Superior temporal gyrus (tissue), 1 donor: ENCODE measurements at regions not wholly inside any gene's neighbourhood (a gene's known extent, or its start where the extent isn't known, plus 50 kb on each side); places are given as distances from the start of the nearest gene placed in this dataset.
"Not testable (repeated sequence)": the region's sequence is repeated elsewhere in the genome, so short reads cannot be mapped to it uniquely, and the experiment has no call there.

Source experiments
- DNase-seq: peaks from one replicate; pipeline ENCODE4 v3.0.0-alpha.2; 2016; ENCODE audit errors: extremely low spot score

DNA sequence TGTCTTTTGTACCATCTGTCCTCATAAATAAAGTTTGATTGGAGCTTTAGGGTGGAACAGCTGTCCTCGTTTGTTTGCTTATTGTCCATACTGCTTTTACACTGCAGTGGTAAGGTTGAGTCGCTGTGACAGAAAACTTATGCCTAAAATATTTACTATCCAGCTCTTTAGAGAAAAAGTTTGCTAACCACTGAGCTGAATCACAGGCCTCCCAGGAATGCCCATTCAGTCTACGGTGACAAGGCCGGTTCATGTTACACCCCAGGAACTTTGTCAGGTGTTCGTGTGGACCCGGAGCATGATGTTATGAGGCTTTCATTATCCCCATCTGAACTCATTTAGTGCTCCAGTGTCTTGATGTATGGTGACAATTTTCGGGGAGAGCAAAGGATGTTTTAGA is 401.1 kb downstream of the SAMD5 start:
- DNase-seq, result no peak

DNA sequence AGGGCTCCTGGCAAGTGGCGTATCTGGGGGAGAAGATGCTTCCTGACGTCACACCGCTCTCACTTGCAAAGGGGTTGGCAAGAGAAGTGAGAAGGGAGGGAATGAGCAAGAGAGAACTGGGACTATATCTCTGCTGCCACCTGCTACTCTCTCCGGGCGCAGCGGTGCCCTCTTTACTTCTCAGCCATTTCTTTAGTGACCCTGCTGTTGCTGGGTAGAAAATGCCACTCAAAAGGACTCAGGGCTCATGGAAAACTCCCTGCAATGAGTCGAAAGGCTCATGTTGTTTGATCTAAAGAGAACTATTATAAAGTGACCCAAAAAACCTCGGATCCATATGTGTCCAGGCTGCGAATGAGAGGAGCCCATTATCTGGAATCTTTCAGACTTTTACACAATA is 401.8 kb downstream of the SAMD5 start:
- no peak for DNase-seq

DNA sequence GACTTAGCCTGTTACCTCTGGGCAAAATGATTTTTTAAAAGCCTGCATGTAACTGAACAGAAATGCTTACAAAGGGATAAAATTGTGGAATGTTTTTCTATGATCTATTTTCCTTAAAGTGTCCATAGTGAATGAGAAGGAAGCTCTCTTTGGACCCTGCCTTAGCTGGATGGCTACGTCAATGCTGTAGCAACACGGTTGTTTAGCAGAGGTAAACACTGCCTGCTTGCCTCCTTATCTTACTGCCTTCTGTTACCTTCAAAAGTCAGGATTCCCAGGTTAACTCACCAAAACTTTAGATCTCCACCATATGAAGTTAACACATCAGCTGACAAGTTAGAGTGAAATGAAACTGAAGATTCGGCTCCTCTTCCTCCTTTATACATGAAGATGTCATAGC is 402.6 kb downstream of the SAMD5 start:
- DNase-seq, result no peak

DNA sequence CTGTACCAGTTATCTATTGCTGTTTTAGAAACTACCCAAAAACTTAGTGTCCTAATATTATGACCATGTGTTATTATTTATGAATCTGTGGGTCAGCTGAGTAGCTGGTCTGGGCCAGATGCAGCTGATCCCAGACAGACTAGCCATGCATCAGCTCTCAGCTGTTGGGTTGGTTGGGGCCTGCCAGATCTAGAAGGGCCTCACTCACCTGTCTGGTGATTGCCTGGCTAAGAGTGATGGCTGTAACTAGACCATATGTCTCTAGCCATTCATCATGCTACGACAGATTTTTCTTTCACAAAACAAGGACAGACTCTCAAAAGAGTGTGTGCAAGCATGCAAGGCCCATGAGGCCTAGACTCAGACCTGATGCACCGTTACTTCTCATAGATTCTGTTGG is 403.2 kb downstream of the SAMD5 start:
- no peak for DNase-seq

DNA sequence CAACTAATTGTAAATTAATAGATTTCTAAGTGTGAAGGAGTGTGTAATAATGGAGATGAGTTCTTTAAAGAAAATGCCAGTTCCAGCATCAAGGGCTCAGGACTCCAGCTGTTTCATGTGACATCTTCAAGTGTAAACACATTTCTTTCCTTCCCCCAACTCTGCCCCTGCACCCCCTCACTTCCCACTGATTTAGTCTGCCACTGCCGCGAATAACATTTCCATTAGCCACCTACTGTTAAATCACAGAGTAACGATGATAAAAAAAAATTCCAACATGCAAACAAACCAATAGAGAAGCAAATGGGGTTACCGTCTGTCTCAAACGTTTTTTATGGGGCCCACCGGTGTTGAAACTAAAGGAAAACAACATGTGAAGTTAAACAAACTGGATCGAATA is 414.3 kb downstream of the SAMD5 start:
- DNase-seq, result no peak

DNA sequence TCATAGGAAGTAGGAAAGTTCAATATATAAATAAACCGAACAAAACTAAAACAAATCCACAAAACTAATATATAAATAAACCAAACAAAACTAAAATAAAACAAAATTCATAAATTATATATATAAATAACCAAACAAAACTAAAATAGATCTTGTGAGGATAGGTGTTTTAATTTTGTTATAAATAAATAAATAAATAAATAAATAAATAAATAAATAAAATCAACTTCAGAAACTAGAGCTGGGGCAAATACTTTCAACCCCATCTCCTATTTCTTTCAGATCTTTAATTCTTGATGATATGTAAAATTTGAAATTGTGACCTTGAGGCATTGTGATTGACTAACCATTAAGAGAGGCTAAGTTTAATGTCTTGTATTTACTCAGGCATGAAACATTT is 416.1 kb downstream of the SAMD5 start:
- DNase-seq, result no peak

DNA sequence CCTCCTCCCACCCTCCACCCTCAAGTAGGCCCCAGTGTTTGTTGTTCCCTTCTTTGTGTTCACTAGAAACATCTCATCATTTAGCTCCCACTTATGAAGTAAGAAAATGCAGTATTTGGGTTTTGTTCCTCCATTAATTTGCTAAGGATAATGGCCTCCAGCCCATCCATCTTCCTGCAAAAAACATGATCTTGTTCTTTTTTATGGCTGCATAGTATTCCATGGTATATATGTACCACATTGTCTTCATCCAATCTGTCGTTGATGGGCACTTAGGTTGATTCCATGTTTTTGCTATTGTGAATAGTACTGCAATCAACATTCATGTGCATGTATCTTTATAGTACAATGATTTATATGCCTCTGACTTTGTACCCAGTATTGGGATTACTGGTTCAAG is 416.8 kb upstream of the SASH1 start:
- DNase-seq, result no peak

DNA sequence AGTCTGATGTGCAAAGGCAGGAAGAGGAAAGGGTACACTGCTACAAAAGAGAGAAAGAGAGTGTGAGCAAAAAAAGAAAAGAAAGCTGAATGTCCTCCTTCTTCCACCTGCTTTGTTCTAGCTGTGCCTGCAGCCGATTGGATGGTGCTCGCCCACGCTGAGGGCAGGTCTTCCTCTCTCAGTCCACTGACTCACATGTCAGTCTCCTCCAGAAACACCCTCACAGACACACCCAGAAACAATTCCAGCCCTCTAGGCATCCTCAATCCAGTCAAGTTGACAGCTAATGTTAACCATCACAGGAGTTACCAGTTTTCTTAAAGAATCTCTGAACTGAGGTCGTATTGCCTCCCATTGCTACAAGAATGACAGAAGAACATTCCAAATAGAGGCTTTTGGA is 411.9 kb upstream of the SASH1 start:
- no peak for DNase-seq

DNA sequence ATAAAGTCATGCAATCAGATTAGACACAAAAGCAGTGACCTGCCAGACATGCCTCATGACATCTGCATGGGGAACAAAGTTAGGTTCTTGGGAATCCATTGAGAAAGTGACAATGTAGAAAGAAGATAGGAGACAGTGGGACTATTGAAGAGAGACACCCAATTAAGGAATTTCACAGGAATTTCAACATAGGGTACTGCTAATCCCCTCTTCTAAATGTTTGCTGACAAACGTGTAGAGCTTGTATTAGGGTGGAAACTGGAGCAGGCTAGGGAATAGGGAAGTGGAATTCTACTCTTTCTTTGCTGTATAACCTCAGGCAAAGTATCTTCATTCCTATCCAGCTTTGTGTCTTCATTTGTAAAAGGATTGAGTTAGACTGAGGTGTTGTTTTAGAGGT is 409.4 kb upstream of the SASH1 start:
- DNase-seq, result no peak

DNA sequence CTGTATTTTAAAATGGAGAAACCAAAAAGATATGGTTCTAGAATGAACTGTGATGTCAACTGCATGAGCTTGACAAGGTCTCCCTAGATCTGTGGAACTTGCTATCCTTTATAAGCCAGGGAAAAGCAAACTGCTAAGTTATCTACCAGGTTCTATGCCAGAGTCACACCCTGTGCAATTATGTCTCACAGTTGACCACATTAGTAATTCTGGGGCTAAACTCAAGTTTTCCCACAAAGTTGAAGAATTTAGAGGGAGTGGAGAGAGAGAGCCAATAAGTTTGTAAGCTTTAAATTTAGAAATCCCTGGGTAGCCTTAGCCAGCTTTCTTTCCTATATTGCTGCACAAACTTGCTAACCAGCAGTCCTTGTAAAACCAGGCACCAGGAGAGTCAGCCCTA is 407.0 kb upstream of the SASH1 start:
- no peak for DNase-seq

DNA sequence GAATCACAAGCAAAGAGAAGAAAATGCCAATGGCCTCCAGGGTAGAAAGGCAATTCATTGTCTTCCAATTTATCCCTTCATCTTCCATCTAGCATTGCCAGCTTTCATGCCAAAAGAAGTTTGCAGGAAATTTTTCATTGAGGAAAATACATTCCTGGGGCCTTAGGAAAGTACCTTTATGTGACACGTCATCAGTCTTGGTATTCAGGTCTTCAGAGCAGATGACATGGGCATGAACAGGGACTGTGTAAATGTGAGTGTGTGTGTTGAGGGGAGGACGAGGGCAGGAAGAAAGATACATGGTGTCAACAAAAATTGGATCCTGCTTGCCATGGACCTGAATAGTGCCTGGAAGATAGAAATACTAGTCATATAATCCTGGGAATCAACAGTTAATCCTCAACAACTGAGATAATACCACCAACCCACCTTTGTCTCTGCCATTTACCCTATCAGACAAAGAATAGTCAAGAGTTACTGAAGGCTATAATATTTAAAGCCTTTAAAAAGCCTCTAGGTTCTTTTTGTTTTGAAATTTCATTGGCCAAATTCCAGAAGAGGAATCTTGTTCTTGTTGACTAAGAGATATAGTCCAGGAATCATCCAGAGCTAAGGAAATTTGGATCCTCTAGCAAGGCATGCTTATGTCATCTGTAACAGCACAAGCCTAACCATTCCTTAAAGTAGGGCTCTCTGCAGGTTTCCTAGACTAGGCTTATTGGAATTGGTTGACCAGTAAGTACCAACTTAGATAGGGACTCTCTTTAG is 405.8 kb upstream of the SASH1 start:
- no peak for DNase-seq

DNA sequence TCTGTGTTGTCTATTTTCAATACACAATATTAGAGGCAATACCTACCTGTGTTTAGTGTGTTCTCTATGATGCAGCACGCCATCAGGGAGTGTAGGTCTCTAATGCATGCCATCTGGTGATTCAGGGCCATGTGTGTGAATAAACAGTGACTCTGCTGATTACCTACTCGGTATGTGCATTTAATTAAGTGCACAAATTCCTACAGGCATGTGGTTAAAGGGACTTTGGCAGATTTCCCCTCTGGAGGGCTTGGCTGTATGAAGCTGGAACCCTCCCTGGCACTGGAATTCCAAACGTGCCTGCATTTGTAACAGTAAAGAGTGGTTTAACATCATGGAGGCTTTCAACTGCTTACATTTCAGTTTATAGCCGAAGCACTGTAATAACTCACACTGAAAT is 401.5 kb upstream of the SASH1 start:
- no peak for DNase-seq

DNA sequence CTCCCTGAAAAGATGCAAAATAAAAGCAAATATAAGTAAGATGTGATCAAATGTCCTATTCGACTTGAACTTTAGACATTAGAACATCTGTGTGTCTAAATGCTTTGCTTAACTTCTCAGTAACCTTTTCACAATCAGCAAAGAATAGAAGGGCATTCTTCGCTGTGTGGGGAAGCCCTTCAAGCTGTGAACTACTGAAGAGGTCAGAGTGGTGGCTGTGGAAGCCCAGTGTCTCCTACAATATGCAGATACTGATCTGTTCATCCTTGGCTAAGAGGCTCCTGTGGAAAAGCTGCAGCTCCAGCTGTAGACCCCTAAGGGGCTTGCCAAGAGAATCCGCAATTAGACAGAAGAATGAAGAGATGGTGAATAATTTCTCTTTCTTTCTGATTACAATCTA is 400.3 kb upstream of the SASH1 start:
- no peak for DNase-seq

DNA sequence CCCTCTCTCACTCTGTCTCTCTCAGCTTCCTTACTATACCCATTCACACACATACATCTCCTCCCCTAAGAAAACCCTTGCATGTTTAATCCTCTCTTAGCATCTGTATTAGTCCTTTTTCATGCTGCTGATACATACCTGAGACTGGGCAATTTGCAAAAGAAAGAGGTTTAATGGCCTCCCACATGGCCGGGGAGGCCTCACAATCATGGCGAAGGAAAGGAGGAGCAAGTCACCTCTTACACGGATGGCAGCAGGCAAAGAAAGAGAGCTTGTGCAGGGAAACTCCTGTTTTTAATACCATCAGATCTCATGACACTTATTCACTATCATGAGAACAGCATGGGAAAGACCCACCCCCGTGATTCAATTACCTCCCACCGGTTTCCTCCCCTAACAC is 398.5 kb upstream of the SASH1 start:
- no peak for DNase-seq

DNA sequence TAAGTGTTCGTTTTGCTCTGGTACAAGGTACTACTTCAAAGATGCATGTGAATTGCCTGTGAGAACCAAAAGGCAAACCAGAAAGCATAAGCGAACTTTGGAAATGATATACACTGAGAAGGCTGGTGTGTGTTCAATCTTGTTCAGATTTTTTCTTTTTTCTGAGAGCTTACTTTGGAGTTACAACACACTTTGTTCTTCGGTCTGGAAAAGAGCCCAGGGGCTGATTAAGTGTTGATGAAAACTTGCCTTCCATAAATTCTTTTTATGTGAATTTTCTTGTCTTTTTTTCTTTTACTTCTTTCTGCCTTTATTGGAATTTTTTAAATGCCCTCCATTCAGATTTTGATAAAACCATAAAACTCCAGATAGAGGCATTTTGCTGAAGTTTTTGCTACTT is 395.1 kb upstream of the SASH1 start:
- no peak for DNase-seq

DNA sequence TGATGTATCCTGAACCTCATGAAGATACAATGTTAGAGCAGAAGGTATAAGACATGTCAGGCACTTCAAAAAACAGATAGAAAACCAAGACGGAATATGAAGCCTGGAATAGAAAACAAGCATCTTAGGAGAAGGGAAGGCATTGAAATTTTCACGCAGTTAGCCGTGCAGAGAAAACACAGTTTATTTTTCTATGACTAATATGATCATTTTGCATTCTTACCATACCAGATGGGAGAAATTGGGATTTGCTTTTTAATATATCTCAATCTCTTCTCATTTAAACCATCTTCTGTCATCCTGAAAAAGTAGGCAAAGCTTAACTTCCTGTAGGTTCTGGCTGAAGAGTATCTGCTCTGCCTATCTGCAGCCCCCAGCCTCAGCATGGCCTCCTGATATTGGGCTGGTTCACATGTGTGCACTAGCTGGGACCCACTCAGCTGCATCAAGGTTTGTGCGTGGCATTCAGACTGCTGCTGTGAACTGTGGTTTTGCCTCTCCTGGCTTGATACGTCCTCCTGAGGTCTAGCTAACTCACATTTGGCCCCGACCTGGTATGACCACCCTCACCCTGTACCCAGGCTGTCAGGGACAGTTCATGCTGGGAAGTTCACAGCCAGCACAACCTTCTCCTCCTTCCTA is 392.5 kb upstream of the SASH1 start:
- no peak for DNase-seq

DNA sequence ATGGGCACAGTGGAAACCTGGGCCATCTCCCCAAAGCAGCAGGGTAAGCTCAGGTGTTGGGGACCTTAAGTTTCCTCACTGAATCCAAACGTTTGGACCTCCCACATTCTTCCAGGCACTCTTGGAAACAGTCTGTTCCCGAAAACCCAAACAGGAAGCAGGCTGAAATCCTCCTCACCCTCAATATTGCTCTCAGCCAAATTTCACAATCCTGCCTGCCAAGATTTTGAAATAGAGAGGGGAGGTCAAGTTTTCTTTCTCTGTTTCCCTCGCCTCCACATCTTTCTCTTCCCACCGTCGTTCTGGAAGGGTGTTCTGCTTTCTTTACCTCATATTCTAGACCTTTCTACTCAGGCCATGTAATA is 392.0 kb upstream of the SASH1 start:
- DNase-seq, result no peak

DNA sequence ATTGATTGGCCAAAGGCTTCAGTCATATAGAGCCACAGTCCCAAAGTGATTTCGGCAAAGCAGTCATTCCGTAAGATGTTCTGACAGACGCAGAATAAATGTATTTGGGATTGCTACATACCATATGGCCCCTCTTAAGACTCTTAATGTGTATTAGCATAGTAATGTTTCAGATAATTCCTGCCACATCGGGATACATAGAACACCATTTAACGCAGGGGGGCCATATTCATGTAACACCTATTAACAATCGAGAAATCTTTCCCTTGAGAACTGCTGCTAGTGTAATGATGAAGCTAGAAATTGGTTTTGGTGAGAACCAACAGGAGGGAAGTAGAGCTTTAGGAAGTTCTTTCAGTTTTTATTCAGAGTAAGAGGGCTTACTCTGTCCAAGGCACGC is 390.9 kb upstream of the SASH1 start:
- DNase-seq, result no peak

DNA sequence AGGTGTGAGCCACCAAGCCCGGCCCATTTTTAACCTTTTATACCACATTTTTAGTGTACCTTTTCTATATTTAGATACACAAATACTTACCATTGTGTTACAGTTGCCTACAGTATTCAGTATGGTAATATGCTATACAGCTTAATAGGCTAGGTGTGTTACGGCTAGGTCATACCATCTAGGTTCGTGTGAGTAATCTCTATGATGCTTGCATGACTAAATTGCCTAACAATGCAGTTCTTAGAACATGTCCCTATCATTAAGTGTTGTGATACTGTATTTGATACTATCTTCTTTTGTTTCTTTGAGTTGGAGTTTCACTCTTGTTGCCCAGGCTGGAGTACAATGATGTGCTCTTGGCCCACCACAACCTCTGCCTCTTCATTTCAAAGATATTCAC is 387.7 kb upstream of the SASH1 start:
- no peak for DNase-seq

DNA sequence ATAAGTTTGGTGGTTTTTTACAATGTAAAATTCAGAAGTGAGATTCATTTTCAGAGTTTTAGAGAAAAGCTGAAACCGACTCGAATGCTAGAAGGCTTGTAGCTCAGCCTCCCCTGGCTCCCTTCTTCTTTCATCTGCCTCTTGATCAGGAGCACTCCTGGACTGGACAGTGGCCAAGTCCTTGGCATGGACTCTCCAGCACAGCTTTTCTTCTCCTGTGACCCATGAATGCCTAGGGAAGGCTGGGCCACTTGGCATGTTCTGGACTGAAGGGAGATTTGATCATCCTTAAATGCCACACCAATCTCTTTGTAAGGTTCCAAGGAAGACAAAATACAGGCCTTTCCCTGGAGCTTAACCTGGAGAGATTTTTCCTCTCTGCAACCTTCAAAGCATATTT is 384.0 kb upstream of the SASH1 start:
- DNase-seq, result no peak

DNA sequence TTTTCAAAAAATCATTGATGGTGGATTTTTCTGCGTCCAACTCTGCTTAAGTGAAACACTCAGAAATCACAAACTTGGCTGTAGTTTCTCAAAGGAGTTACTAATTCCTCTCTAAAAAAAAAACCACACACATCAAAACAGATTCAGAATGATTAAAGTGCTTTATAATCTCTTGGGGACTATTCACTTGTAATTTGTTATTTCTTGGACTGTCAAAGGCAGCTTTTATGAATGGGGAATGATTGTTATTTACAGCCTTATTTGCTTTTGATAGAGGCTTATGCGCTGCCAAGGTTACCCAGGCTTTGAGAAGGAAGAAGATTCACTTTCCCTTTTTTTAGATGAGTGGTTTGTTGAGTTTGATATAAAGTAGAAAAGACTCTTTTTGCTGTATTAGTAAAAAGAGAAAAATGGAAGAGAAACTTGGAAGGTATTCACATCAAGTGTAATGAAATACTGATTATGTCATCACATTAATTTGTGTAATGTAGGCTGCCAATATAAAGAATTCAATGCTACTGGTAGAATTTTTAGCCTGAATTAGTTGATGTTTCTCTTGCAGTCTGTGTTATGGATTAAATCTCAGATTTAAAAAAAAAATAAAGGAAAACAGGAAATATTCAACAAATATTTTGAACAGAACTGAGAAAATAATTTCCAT is 381.0 kb upstream of the SASH1 start:
- DNase-seq, result no peak

DNA sequence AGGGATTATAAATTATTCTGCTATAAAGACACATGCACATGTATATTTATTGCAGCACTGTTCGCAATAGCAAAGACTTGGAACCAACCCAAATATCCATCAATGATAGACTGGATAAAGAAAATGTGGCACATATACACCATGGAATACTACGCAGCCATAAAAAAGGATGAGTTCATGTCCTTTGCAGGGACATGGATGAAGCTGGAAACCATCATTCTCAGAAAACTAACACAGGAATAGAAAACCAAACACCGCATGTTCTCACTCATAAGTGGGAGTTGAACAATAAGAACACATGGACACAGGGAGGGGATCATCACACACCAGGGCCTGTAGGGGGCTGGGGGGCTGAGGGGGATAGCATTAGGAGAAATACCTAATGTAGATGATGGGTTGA is 377.2 kb upstream of the SASH1 start:
- DNase-seq, result not testable (repeated sequence)

DNA sequence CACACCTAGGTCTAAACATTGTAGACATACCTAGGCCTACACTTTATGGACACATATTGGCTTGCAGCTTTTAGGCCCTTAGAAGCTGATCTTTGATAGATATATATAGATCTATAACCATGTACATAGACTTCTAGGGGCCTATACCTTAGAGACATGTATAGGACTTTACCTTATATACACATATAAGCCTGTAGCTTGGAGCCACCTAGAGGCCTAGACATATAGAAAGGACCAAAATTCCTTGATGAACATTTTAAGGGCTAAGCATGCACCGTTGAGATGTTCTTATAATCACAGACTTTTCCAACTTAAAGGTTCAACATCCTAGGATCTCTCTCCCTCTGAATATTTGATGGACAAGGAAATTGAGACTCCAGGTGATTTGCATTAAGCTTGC is 371.7 kb upstream of the SASH1 start:
- DNase-seq, result no peak
